ENCODE measurements at regions not wholly inside any gene's neighbourhood (a gene's known extent, or its start where the extent isn't known, plus 50 kb on each side); places are given as distances from the start of the nearest gene placed in this dataset.

DNA sequence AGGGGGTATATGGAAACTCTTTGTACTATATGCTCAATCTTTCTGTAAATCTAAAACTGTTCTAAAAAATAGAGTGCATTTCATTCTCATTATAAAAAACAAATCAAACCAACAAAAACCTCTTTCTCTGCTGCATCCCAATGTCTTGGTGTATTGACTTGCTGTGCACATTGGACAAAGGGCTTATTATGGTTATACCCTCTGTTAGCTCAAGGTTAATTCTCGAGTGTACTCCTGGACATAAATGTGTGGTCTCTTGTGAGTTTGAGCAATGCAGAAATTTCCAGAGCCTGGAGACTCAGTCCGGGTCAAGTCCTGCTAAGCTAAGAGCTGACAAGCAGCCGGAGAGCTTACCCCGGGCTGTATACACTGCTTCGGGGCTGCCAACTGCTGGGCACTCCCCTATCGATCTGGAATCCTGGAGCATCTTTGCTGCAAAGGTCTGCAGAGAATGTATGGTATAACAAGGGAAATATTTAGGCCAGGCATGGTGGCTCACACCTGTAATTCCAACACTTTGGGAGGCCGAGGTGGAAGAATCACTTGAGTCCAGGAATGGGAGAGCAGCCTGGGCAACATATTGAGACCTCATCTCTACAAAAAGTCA lies 66.2 kb upstream of the BRD7 start:
- Histone ChIP-seq H3K27me3 (ENCODE audit: low read depth, low read length) (peaks cover 20% of the 10 kb centered on the region), H3K36me3 (replicated peaks; ENCODE audit: low read depth, low read length) (no peaks in the 10 kb centered on the region), H3K9ac (ENCODE audit: low read length) (no peak overlapping the region), H2AFZ (ENCODE audit: low read depth, low read length) (no peak overlapping the region), H3K4me3 (ENCODE audit: low read length) (no peak overlapping the region), H3K9me3 (ENCODE audit: insufficient read depth, low read length) (no peaks in the 10 kb centered on the region), H3K27ac (ENCODE audit: low read length) (no peak overlapping the region), H3K79me2 (ENCODE audit: low read length) (no peaks in the 10 kb centered on the region), H4K20me1 (ENCODE audit: insufficient read depth, low read length) (no peaks in the 10 kb centered on the region), H3K4me2 (ENCODE audit: low read length) (no peak overlapping the region), H3K4me1 (ENCODE audit: low read length) (peaks cover 15% of the 10 kb centered on the region)
- TF ChIP-seq EZH2phosphoT487 (IDR thresholded peaks at IDR 0.05; ENCODE audit: low read depth) = no peak
- TF ChIP-seq, protein P1, sequence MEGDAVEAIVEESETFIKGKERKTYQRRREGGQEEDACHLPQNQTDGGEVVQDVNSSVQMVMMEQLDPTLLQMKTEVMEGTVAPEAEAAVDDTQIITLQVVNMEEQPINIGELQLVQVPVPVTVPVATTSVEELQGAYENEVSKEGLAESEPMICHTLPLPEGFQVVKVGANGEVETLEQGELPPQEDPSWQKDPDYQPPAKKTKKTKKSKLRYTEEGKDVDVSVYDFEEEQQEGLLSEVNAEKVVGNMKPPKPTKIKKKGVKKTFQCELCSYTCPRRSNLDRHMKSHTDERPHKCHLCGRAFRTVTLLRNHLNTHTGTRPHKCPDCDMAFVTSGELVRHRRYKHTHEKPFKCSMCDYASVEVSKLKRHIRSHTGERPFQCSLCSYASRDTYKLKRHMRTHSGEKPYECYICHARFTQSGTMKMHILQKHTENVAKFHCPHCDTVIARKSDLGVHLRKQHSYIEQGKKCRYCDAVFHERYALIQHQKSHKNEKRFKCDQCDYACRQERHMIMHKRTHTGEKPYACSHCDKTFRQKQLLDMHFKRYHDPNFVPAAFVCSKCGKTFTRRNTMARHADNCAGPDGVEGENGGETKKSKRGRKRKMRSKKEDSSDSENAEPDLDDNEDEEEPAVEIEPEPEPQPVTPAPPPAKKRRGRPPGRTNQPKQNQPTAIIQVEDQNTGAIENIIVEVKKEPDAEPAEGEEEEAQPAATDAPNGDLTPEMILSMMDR (IDR thresholded peaks at IDR 0.05; ENCODE audit: low read depth, low read length) = no peak

DNA sequence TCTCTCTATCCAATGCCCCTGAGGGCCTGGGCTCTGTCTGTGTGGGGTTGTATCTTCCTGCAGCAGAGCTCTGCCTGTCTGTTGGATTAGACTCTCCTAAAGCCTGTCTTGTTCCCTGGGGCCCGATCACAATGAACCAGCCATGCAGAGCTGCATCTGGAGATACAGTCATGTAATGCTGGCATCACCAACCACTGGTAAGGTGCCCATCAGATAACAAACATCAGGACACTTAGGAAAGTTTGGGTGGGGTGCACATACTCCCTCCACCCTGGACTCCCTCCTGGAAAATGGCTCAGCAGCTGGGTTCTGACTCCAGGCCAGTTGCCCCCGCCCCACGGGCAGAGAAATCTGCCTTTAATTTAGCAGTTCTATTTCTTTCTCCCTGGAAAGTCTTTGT lies 61.3 kb upstream of the BRD7 start:
- peaks cover 23% of the 10 kb centered on the region for H3K27me3 ChIP-seq (ENCODE audit: low read depth, low read length)
- H3K4me1 ChIP-seq (ENCODE audit: low read length) = peaks cover 12% of the 10 kb centered on the region
- H3K9me3 ChIP-seq (ENCODE audit: insufficient read depth, low read length) = no peaks in the 10 kb centered on the region
- no peak overlapping the region for H3K27ac ChIP-seq (ENCODE audit: low read length)
- H3K9ac ChIP-seq (ENCODE audit: low read length) = no peak overlapping the region
- no peaks in the 10 kb centered on the region for H4K20me1 ChIP-seq (ENCODE audit: insufficient read depth, low read length)
- no peak overlapping the region for H3K4me2 ChIP-seq (ENCODE audit: low read length)
- H3K36me3 ChIP-seq (replicated peaks; ENCODE audit: low read depth, low read length) = no peaks in the 10 kb centered on the region
- no peak overlapping the region for H2AFZ ChIP-seq (ENCODE audit: low read depth, low read length)
- no peaks in the 10 kb centered on the region for H3K79me2 ChIP-seq (ENCODE audit: low read length)
- TF ChIP-seq, protein P1 (IDR thresholded peaks at IDR 0.05; ENCODE audit: low read depth, low read length) = no peak
- no peak for TF ChIP-seq EZH2phosphoT487 (IDR thresholded peaks at IDR 0.05; ENCODE audit: low read depth)
- no peak overlapping the region for H3K4me3 ChIP-seq (ENCODE audit: low read length)

GRCh38 chr16:50428742-50429141 lies 60.0 kb upstream of the BRD7 start:
- Histone ChIP-seq H3K4me3 (ENCODE audit: low read length) (no peak overlapping the region), H3K36me3 (replicated peaks; ENCODE audit: low read depth, low read length) (no peaks in the 10 kb centered on the region), H3K27ac (ENCODE audit: low read length) (no peak overlapping the region), H3K4me1 (ENCODE audit: low read length) (peaks cover 7% of the 10 kb centered on the region), H3K9me3 (ENCODE audit: insufficient read depth, low read length) (no peaks in the 10 kb centered on the region), H3K79me2 (ENCODE audit: low read length) (no peaks in the 10 kb centered on the region), H3K4me2 (ENCODE audit: low read length) (no peak overlapping the region), H3K27me3 (ENCODE audit: low read depth, low read length) (peaks cover 20% of the 10 kb centered on the region), H2AFZ (ENCODE audit: low read depth, low read length) (no peak overlapping the region), H3K9ac (ENCODE audit: low read length) (no peak overlapping the region), H4K20me1 (ENCODE audit: insufficient read depth, low read length) (no peaks in the 10 kb centered on the region)
- no peak for TF ChIP-seq EZH2phosphoT487 (IDR thresholded peaks at IDR 0.05; ENCODE audit: low read depth)
- TF ChIP-seq, protein P1 (IDR thresholded peaks at IDR 0.05; ENCODE audit: low read depth, low read length) = no peak

DNA sequence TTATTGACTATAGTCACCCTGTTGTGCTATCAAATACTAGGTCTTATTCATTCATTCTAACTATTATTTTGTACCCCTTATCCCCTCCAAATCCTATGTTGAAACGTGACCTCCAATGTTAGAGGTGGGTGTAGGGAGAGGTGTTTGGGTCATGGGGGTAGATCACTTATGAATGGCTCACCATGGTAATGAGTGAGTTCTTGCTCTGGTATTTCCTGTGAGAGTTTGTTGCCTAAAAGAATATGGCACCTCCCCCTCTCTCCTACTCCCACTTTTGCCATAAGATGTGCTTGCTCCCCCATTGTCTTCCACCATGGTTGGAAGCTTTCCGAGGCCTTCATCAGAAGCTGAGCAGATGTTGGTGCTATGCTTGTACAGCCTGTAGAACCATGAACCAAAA lies 59.3 kb upstream of the BRD7 start:
- Histone ChIP-seq H3K4me3 (ENCODE audit: low read length) (no peak overlapping the region), H3K27ac (ENCODE audit: low read length) (no peak overlapping the region), H3K36me3 (replicated peaks; ENCODE audit: low read depth, low read length) (no peaks in the 10 kb centered on the region), H4K20me1 (ENCODE audit: insufficient read depth, low read length) (no peaks in the 10 kb centered on the region), H3K9me3 (ENCODE audit: insufficient read depth, low read length) (no peaks in the 10 kb centered on the region), H3K9ac (ENCODE audit: low read length) (no peak overlapping the region), H3K27me3 (ENCODE audit: low read depth, low read length) (peaks cover 15% of the 10 kb centered on the region), H3K4me2 (ENCODE audit: low read length) (no peak overlapping the region), H2AFZ (ENCODE audit: low read depth, low read length) (no peak overlapping the region), H3K79me2 (ENCODE audit: low read length) (no peaks in the 10 kb centered on the region), H3K4me1 (ENCODE audit: low read length) (0 out of 2 replicates have a peak, but pooled peaks cover 1% of the 10 kb centered on the region)
- no peak for TF ChIP-seq EZH2phosphoT487 (IDR thresholded peaks at IDR 0.05; ENCODE audit: low read depth)
- TF ChIP-seq, protein P1 (IDR thresholded peaks at IDR 0.05; ENCODE audit: low read depth, low read length) = no peak

Measured in OCI-LY3 (cell line).